IPS-15b (cell line): ENCODE measurements at regions not wholly inside any gene's neighbourhood (a gene's known extent, or its start where the extent isn't known, plus 50 kb on each side); places are given as distances from the start of the nearest gene placed in this dataset.
"Not testable (repeated sequence)": the region's sequence is repeated elsewhere in the genome, so short reads cannot be mapped to it uniquely, and the experiment has no call there.

Experiments
- H3K27me3 ChIP-seq: one replicate; pipeline ENCODE4 v1.6.1; 2013; ENCODE audit warnings: low read length; ENCODE audit not compliant: control insufficient read depth, insufficient read depth
- H3K36me3 ChIP-seq: one replicate; pipeline ENCODE4 v1.6.1; 2013; ENCODE audit warnings: low read length; ENCODE audit not compliant: control insufficient read depth, insufficient read depth
- H3K4me1 ChIP-seq: one replicate; pipeline ENCODE4 v1.6.1; 2013; ENCODE audit warnings: mild to moderate bottlenecking, low read length; ENCODE audit not compliant: control insufficient read depth, insufficient read depth
- H3K4me3 ChIP-seq: one replicate; pipeline ENCODE4 v1.5.1; 2013; ENCODE audit warnings: low read depth, low read length
- H3K9ac ChIP-seq: one replicate; pipeline ENCODE4 v1.6.1; 2013; ENCODE audit warnings: low read depth, mild to moderate bottlenecking, low read length
- H3K9me3 ChIP-seq: one replicate; pipeline ENCODE4 v1.6.1; 2013; ENCODE audit warnings: mild to moderate bottlenecking, low read length; ENCODE audit not compliant: control insufficient read depth, insufficient read depth

- not testable (repeated sequence) for H3K36me3 ChIP-seq, H3K9ac ChIP-seq, H3K27me3 ChIP-seq, H3K4me1 ChIP-seq, H3K4me3 ChIP-seq, H3K9me3 ChIP-seq
Observed at GRCh38 chr18:10179326-10179725, 265.5 kb downstream of the VAPA start.

- Histone ChIP-seq H3K4me3 (no peak overlapping the region), H3K4me1 (no peaks in the 10 kb centered on the region), H3K27me3 (no peaks in the 10 kb centered on the region), H3K9ac (no peak overlapping the region), H3K36me3 (no peaks in the 10 kb centered on the region), H3K9me3 (no peaks in the 10 kb centered on the region)
Observed at GRCh38 chr18:10182009-10182624, 268.3 kb downstream of the VAPA start.

- Histone ChIP-seq H3K27me3 (no peaks in the 10 kb centered on the region), H3K4me1 (no peaks in the 10 kb centered on the region), H3K36me3 (no peaks in the 10 kb centered on the region), H3K4me3 (no peak overlapping the region), H3K9me3 (no peaks in the 10 kb centered on the region), H3K9ac (no peak overlapping the region)
Observed at GRCh38 chr18:10184776-10185175, 269.7 kb upstream of the APCDD1 start.

GRCh38 chr18:10188971-10189810, 265.2 kb upstream of the APCDD1 start:
- Histone ChIP-seq H3K27me3 (no peaks in the 10 kb centered on the region), H3K9me3 (no peaks in the 10 kb centered on the region), H3K9ac (no peak overlapping the region), H3K4me1 (no peaks in the 10 kb centered on the region), H3K4me3 (no peak overlapping the region), H3K36me3 (no peaks in the 10 kb centered on the region)

- H3K36me3 ChIP-seq = no peaks in the 10 kb centered on the region
- no peak overlapping the region for H3K9ac ChIP-seq
- no peaks in the 10 kb centered on the region for H3K9me3 ChIP-seq
- H3K27me3 ChIP-seq = no peaks in the 10 kb centered on the region
- no peak overlapping the region for H3K4me3 ChIP-seq
- no peaks in the 10 kb centered on the region for H3K4me1 ChIP-seq
Observed at GRCh38 chr18:10190564-10190963, 263.9 kb upstream of the APCDD1 start.

- H3K27me3 ChIP-seq = no peaks in the 10 kb centered on the region
- no peak overlapping the region for H3K4me3 ChIP-seq
- H3K36me3 ChIP-seq = no peaks in the 10 kb centered on the region
- H3K9me3 ChIP-seq = no peaks in the 10 kb centered on the region
- no peak overlapping the region for H3K9ac ChIP-seq
- H3K4me1 ChIP-seq = no peaks in the 10 kb centered on the region
Observed at GRCh38 chr18:10193444-10193843, 261.0 kb upstream of the APCDD1 start.

- no peaks in the 10 kb centered on the region for H3K9me3 ChIP-seq
- no peaks in the 10 kb centered on the region for H3K27me3 ChIP-seq
- H3K9ac ChIP-seq = no peak overlapping the region
- no peaks in the 10 kb centered on the region for H3K36me3 ChIP-seq
- no peak overlapping the region for H3K4me3 ChIP-seq
- H3K4me1 ChIP-seq = no peaks in the 10 kb centered on the region
Observed at GRCh38 chr18:10194592-10194991, 259.8 kb upstream of the APCDD1 start.

GRCh38 chr18:10195529-10195928, 258.9 kb upstream of the APCDD1 start:
- Histone ChIP-seq H3K36me3 (no peaks in the 10 kb centered on the region), H3K4me3 (no peak overlapping the region), H3K4me1 (no peaks in the 10 kb centered on the region), H3K9me3 (no peaks in the 10 kb centered on the region), H3K9ac (no peak overlapping the region), H3K27me3 (no peaks in the 10 kb centered on the region)

GRCh38 chr18:10197097-10197496, 257.3 kb upstream of the APCDD1 start:
- Histone ChIP-seq H3K4me3 (no peak overlapping the region), H3K36me3 (no peaks in the 10 kb centered on the region), H3K9ac (no peak overlapping the region), H3K27me3 (no peaks in the 10 kb centered on the region), H3K4me1 (peaks cover 2% of the 10 kb centered on the region), H3K9me3 (no peaks in the 10 kb centered on the region)

- no peaks in the 10 kb centered on the region for H3K27me3 ChIP-seq
- no peak overlapping the region for H3K9ac ChIP-seq
- peaks cover 2% of the 10 kb centered on the region for H3K4me1 ChIP-seq
- no peaks in the 10 kb centered on the region for H3K9me3 ChIP-seq
- H3K4me3 ChIP-seq = no peak overlapping the region
- H3K36me3 ChIP-seq = no peaks in the 10 kb centered on the region
Observed at GRCh38 chr18:10201226-10201625, 253.2 kb upstream of the APCDD1 start.

GRCh38 chr18:10201659-10202058, 252.8 kb upstream of the APCDD1 start:
- peaks cover 2% of the 10 kb centered on the region for H3K4me1 ChIP-seq
- H3K9ac ChIP-seq = no peak overlapping the region
- no peaks in the 10 kb centered on the region for H3K9me3 ChIP-seq
- no peak overlapping the region for H3K4me3 ChIP-seq
- no peaks in the 10 kb centered on the region for H3K36me3 ChIP-seq
- no peaks in the 10 kb centered on the region for H3K27me3 ChIP-seq

GRCh38 chr18:10202845-10203321, 251.6 kb upstream of the APCDD1 start:
- H3K9me3 ChIP-seq = no peaks in the 10 kb centered on the region
- no peak overlapping the region for H3K9ac ChIP-seq
- no peaks in the 10 kb centered on the region for H3K36me3 ChIP-seq
- peaks cover 2% of the 10 kb centered on the region for H3K4me1 ChIP-seq
- H3K27me3 ChIP-seq = no peaks in the 10 kb centered on the region
- no peak overlapping the region for H3K4me3 ChIP-seq
